Neural cell (in vitro differentiated cells): ENCODE measurements at regions not wholly inside any gene's neighbourhood (a gene's known extent, or its start where the extent isn't known, plus 50 kb on each side); places are given as distances from the start of the nearest gene placed in this dataset.

Experiments used
- H2AFZ ChIP-seq: fragments of 200-600, 300-800 bp; sonication (generic), shearing (Covaris generic); 2 replicates; pipeline ENCODE4 v1.6.0; 2014; ENCODE audit warnings: low read depth, mild to moderate bottlenecking, antibody characterized with exemption, low read length, moderate library complexity
- H3F3A ChIP-seq: fragments of 200-600 bp; shearing (Covaris generic); 2 replicates; pipeline ENCODE4 v1.6.1; 2016; ENCODE audit warnings: mild to moderate bottlenecking, moderate library complexity, mixed read lengths, antibody characterized with exemption, low read length; ENCODE audit not compliant: insufficient read depth, poor library complexity, severe bottlenecking
- H3K27ac ChIP-seq: fragments of 200-600, 300-800 bp; sonication (generic), shearing (Covaris generic); 2 replicates; pipeline ENCODE4 v1.5.1; 2014; ENCODE audit warnings: mild to moderate bottlenecking, low read length, moderate library complexity
- H3K27me3 ChIP-seq: fragments of 300-800, 200-600 bp; sonication (generic), shearing (Covaris generic); 2 replicates; pipeline ENCODE4 v1.6.0; 2014; ENCODE audit warnings: mild to moderate bottlenecking, low read depth, low read length, moderate library complexity; ENCODE audit not compliant: insufficient read depth
- H3K36me3 ChIP-seq: fragments of 300-800, 200-600 bp; sonication (generic), shearing (Covaris generic); 2 replicates; pipeline ENCODE4 v1.5.1; 2014; ENCODE audit warnings: mild to moderate bottlenecking, antibody characterized with exemption, low read length, moderate library complexity; ENCODE audit not compliant: insufficient read depth
- H3K4me2 ChIP-seq: fragments of 300-800, 200-600 bp; sonication (generic), shearing (Covaris generic); 2 replicates; pipeline ENCODE4 v1.6.0; 2014; ENCODE audit warnings: mild to moderate bottlenecking, low read length
- H3K4me3 ChIP-seq: fragments of 300-800, 200-600 bp; sonication (generic), shearing (Covaris generic); 2 replicates; pipeline ENCODE4 v1.5.1; 2014; ENCODE audit warnings: mild to moderate bottlenecking, low read length, moderate library complexity
- H3K79me2 ChIP-seq: fragments of 200-600 bp; shearing (Covaris generic); replicated peaks from 2 replicates; pipeline ENCODE4 v1.6.0; 2014; ENCODE audit warnings: mild to moderate bottlenecking, low read length, moderate library complexity; ENCODE audit not compliant: insufficient read depth
- H3K9ac ChIP-seq: fragments of 300-800, 200-600 bp; sonication (generic), shearing (Covaris generic); 2 replicates; pipeline ENCODE4 v1.6.1; 2016; ENCODE audit warnings: mild to moderate bottlenecking, low read length, mixed read lengths
- H3K9me2 ChIP-seq: fragments of 200-600 bp; shearing (Covaris generic); 2 replicates; pipeline ENCODE4 v1.6.1; 2016; ENCODE audit warnings: mild to moderate bottlenecking, low read length, mixed read lengths; ENCODE audit not compliant: insufficient read depth
- H3K9me3 ChIP-seq: fragments of 200-600, 300-800 bp; sonication (generic), shearing (Covaris generic); 2 replicates; pipeline ENCODE4 v1.6.1; 2016; ENCODE audit warnings: mild to moderate bottlenecking, mixed run types, low read length, moderate library complexity, mixed read lengths
- H4K20me1 ChIP-seq: fragments of 200-600 bp; shearing (Covaris generic); 2 replicates; pipeline ENCODE4 v1.6.1; 2016; ENCODE audit warnings: mild to moderate bottlenecking, mixed run types; ENCODE audit not compliant: insufficient read depth
- EP300 ChIP-seq: fragments of 450-650 bp; conservative IDR thresholded peaks from 2 replicates; pipeline ENCODE4 v1.6.1; 2014; ENCODE audit warnings: antibody characterized with exemption, mild to moderate bottlenecking, moderate library complexity; ENCODE audit not compliant: poor library complexity, severe bottlenecking
- EZH2 ChIP-seq: fragments of 200-600, 300-800 bp; shearing (Covaris generic), sonication (generic); IDR thresholded peaks from 2 replicates; pipeline ENCODE4 v1.6.1; 2014; ENCODE audit warnings: antibody characterized with exemption, low read length, borderline replicate concordance, mild to moderate bottlenecking; ENCODE audit not compliant: insufficient read depth, poor library complexity, severe bottlenecking
- MXI1 ChIP-seq: fragments of 450-650 bp; conservative IDR thresholded peaks from 2 replicates; pipeline ENCODE4 v1.6.1; 2014; ENCODE audit warnings: antibody characterized with exemption, mild to moderate bottlenecking; ENCODE audit not compliant: poor library complexity, severe bottlenecking
- POLR2AphosphoS5 ChIP-seq: IDR thresholded peaks from 2 replicates; pipeline ENCODE4 v1.6.1; 2012
- RAD21 ChIP-seq: fragments of 450-650 bp; conservative IDR thresholded peaks from 2 replicates; pipeline ENCODE4 v1.6.1; 2014; ENCODE audit warnings: antibody characterized with exemption, mild to moderate bottlenecking, moderate library complexity
- SMC3 ChIP-seq: fragments of 450-650 bp; conservative IDR thresholded peaks from 2 replicates; pipeline ENCODE4 v1.6.1; 2014; ENCODE audit warnings: antibody characterized with exemption, mild to moderate bottlenecking, moderate library complexity; ENCODE audit not compliant: poor library complexity
- TAF1 ChIP-seq: IDR thresholded peaks from 2 replicates; pipeline ENCODE4 v1.6.1; 2012; ENCODE audit warnings: low read depth
- TF ChIP-seq, protein P1 (sequence below): IDR thresholded peaks from 2 replicates; pipeline ENCODE4 v1.6.1; 2012; ENCODE audit warnings: borderline replicate concordance
- TF ChIP-seq, protein P2 (sequence below): fragments of 450-650 bp; IDR thresholded peaks from 2 replicates; pipeline ENCODE4 v1.5.1; 2014; ENCODE audit warnings: antibody characterized with exemption, mild to moderate bottlenecking, moderate library complexity; ENCODE audit not compliant: poor library complexity, severe bottlenecking

DNA sequence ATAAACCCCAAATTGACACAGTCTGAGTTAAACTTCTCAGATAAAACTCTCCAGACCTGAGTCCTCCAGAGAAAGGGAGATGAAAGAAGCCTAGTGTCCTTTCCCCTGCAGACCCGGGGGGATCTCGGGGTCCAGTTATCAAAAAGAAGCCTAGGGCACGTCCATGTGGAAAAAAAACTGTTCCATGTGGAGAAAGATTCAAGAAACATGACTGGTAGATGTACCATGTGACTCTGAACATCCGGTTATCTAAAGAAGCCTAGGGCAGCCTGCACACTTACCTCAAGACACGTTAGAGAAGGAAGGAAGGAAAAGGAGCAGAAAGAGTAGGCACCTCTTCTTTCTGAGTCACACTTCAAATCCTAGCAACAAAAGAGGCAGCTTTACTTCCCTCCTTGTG lies 421.0 kb downstream of the LRATD1 start:
- no peaks in the 10 kb centered on the region for H3K79me2 ChIP-seq
- no peaks in the 10 kb centered on the region for H3K36me3 ChIP-seq
- no peak overlapping the region for H2AFZ ChIP-seq
- no peak for TF ChIP-seq EZH2
- no peak for TF ChIP-seq MXI1
- TF ChIP-seq SMC3: no peak
- TF ChIP-seq POLR2AphosphoS5: no peak
- TF ChIP-seq, protein P1, sequence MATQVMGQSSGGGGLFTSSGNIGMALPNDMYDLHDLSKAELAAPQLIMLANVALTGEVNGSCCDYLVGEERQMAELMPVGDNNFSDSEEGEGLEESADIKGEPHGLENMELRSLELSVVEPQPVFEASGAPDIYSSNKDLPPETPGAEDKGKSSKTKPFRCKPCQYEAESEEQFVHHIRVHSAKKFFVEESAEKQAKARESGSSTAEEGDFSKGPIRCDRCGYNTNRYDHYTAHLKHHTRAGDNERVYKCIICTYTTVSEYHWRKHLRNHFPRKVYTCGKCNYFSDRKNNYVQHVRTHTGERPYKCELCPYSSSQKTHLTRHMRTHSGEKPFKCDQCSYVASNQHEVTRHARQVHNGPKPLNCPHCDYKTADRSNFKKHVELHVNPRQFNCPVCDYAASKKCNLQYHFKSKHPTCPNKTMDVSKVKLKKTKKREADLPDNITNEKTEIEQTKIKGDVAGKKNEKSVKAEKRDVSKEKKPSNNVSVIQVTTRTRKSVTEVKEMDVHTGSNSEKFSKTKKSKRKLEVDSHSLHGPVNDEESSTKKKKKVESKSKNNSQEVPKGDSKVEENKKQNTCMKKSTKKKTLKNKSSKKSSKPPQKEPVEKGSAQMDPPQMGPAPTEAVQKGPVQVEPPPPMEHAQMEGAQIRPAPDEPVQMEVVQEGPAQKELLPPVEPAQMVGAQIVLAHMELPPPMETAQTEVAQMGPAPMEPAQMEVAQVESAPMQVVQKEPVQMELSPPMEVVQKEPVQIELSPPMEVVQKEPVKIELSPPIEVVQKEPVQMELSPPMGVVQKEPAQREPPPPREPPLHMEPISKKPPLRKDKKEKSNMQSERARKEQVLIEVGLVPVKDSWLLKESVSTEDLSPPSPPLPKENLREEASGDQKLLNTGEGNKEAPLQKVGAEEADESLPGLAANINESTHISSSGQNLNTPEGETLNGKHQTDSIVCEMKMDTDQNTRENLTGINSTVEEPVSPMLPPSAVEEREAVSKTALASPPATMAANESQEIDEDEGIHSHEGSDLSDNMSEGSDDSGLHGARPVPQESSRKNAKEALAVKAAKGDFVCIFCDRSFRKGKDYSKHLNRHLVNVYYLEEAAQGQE: no peak
- TF ChIP-seq RAD21: no peak
- TF ChIP-seq, protein P2, sequence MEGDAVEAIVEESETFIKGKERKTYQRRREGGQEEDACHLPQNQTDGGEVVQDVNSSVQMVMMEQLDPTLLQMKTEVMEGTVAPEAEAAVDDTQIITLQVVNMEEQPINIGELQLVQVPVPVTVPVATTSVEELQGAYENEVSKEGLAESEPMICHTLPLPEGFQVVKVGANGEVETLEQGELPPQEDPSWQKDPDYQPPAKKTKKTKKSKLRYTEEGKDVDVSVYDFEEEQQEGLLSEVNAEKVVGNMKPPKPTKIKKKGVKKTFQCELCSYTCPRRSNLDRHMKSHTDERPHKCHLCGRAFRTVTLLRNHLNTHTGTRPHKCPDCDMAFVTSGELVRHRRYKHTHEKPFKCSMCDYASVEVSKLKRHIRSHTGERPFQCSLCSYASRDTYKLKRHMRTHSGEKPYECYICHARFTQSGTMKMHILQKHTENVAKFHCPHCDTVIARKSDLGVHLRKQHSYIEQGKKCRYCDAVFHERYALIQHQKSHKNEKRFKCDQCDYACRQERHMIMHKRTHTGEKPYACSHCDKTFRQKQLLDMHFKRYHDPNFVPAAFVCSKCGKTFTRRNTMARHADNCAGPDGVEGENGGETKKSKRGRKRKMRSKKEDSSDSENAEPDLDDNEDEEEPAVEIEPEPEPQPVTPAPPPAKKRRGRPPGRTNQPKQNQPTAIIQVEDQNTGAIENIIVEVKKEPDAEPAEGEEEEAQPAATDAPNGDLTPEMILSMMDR: no peak
- no peak for TF ChIP-seq EP300
- TF ChIP-seq TAF1: no peak
- H3F3A ChIP-seq: no peaks in the 10 kb centered on the region
- H4K20me1 ChIP-seq: no peaks in the 10 kb centered on the region
- no peaks in the 10 kb centered on the region for H3K9me2 ChIP-seq
- H3K9ac ChIP-seq: no peak overlapping the region
- no peaks in the 10 kb centered on the region for H3K27me3 ChIP-seq
- H3K27ac ChIP-seq: no peak overlapping the region
- H3K4me2 ChIP-seq: no peak overlapping the region
- H3K9me3 ChIP-seq: no peaks in the 10 kb centered on the region
- H3K4me3 ChIP-seq: no peak overlapping the region

DNA sequence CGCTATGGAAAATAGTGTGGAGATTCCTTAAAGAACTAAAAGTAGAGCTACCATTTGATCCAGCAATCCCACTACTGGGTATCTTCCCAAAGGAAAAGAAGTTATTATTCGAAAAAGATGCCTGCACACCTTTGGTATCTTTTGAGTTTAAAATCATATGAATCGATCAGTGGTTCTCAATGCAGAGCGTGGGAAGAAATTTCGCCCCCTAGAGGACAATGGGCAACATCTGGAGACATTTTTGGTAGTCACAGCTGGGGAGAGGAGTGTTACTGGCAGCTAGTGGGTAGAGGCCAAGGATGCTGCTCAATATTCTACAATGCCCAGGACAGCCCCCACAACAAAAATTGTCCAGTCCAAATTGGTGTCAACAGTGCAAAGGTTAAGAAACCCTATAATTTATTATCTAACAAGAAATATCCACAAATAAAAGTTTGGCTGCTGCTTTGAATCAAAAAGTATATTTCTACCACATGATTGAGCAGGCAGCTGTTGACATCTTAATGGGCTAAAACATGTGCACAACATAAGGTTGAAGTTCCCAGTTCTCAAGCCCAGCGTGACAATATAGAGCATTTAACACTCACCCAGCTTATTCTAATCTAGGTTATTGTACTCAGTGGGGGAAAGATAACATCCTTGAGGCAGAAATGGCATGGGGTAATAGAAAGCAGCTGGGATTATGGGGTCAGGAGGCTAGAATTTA lies 425.7 kb downstream of the LRATD1 start:
- Histone ChIP-seq H3K4me2 (no peak overlapping the region), H2AFZ (no peak overlapping the region), H3K36me3 (no peaks in the 10 kb centered on the region), H3K4me3 (no peak overlapping the region), H3K27ac (no peak overlapping the region), H3K27me3 (no peaks in the 10 kb centered on the region), H3K9me3 (no peaks in the 10 kb centered on the region), H3K9me2 (no peaks in the 10 kb centered on the region), H3K9ac (no peak overlapping the region), H4K20me1 (no peaks in the 10 kb centered on the region), H3K79me2 (no peaks in the 10 kb centered on the region), H3F3A (no peaks in the 10 kb centered on the region)
- TF ChIP-seq MXI1: no peak
- TF ChIP-seq, protein P1: no peak
- TF ChIP-seq SMC3: no peak
